ENCODE measurements at regions not wholly inside any gene's neighbourhood (a gene's known extent, or its start where the extent isn't known, plus 50 kb on each side); places are given as distances from the start of the nearest gene placed in this dataset.

- TF ChIP-seq CTCF (IDR thresholded peaks at IDR 0.05 in 4 of 5, conservative IDR thresholded peaks at IDR 0.05 in 1 of 5) (no peak), POLR2A (IDR thresholded peaks at IDR 0.05) (no peak)
- Histone ChIP-seq H3K36me3 (no peaks in the 10 kb centered on the region), H3K4me3 (peak overlapping the region in 1 of 4 donors; percentile 19), H3K27me3 (no peaks in the 10 kb centered on the region), H3K9me3 (no peaks in the 10 kb centered on the region), H3K27ac (peak overlapping the region; percentile 21 to 71 (median 60)), H3K4me1 (peaks cover 15 to 26% of the 10 kb centered on the region in 2 donors)
- in situ Hi-C loops (cut with MboI; ENCODE audit: low sequenced_read_pairs in 4 of 4), result no loop called here
- intact Hi-C loops (cut with DNase I; ENCODE audit: low total_unique reads), result no loop called here
- DNase-seq (peak; percentile 44 to 58), ATAC-seq (peak; percentile 36 to 70)
These were observed 62.7 kb upstream of the KLF13 start for GRCh38 chr15:31263751-31264558.

- intact Hi-C loops (cut with DNase I; ENCODE audit: low total_unique reads) (no loop called here), in situ Hi-C loops (cut with MboI; ENCODE audit: low sequenced_read_pairs in 4 of 4) (no loop called here)
- ATAC-seq (no peak), DNase-seq (no peak)
- no peak for TF ChIP-seq POLR2A (IDR thresholded peaks at IDR 0.05)
- TF ChIP-seq CTCF (IDR thresholded peaks at IDR 0.05 in 4 of 5, conservative IDR thresholded peaks at IDR 0.05 in 1 of 5), result no peak
- H3K9me3 ChIP-seq, result no peaks in the 10 kb centered on the region
- H3K4me3 ChIP-seq, result no peak overlapping the region
- H3K27me3 ChIP-seq, result no peaks in the 10 kb centered on the region
- H3K36me3 ChIP-seq, result no peaks in the 10 kb centered on the region
- H3K27ac ChIP-seq, result peak overlapping the region; percentile 21 to 71 (median 60)
- peaks cover 15 to 26% of the 10 kb centered on the region in 2 donors for H3K4me1 ChIP-seq
These were observed 62.0 kb upstream of the KLF13 start for GRCh38 chr15:31264559-31265089.

GRCh38 chr15:31265090-31265870 is 61.4 kb upstream of the KLF13 start:
- no peak overlapping the region for H3K4me3 ChIP-seq
- no peaks in the 10 kb centered on the region for H3K9me3 ChIP-seq
- no peaks in the 10 kb centered on the region for H3K36me3 ChIP-seq
- H3K4me1 ChIP-seq, result peaks cover 15 to 26% of the 10 kb centered on the region in 2 donors
- intact Hi-C loops (cut with DNase I; ENCODE audit: low total_unique reads) (no loop called here), in situ Hi-C loops (cut with MboI; ENCODE audit: low sequenced_read_pairs in 4 of 4) (no loop called here)
- no peak for ATAC-seq
- H3K27me3 ChIP-seq, result no peaks in the 10 kb centered on the region
- no peak for DNase-seq
- H3K27ac ChIP-seq, result no peak overlapping the region
- TF ChIP-seq CTCF (IDR thresholded peaks at IDR 0.05 in 4 of 5, conservative IDR thresholded peaks at IDR 0.05 in 1 of 5) (no peak), POLR2A (IDR thresholded peaks at IDR 0.05) (no peak)

GRCh38 chr15:31265871-31266711 is 60.5 kb upstream of the KLF13 start:
- Histone ChIP-seq H3K4me3 (no peak overlapping the region), H3K9me3 (no peaks in the 10 kb centered on the region), H3K27me3 (no peaks in the 10 kb centered on the region), H3K4me1 (peaks cover 15 to 26% of the 10 kb centered on the region in 2 donors), H3K36me3 (no peaks in the 10 kb centered on the region), H3K27ac (peak overlapping the region in 1 of 4 donors; percentile 10)
- no peak for TF ChIP-seq POLR2A (IDR thresholded peaks at IDR 0.05)
- TF ChIP-seq CTCF (IDR thresholded peaks at IDR 0.05 in 4 of 5, conservative IDR thresholded peaks at IDR 0.05 in 1 of 5), result no peak
- intact Hi-C loops (cut with DNase I; ENCODE audit: low total_unique reads), result no loop called here
- ATAC-seq, result no peak
- no peak for DNase-seq
- in situ Hi-C loops (cut with MboI; ENCODE audit: low sequenced_read_pairs in 4 of 4), result no loop called here

All from gastrocnemius medialis (tissue), 4 donors.